PC-9 (cell line): ENCODE measurements at regions not wholly inside any gene's neighbourhood (a gene's known extent, or its start where the extent isn't known, plus 50 kb on each side); places are given as distances from the start of the nearest gene placed in this dataset.

Experiments used
- BruUV-seq: library from RNA; stranded (reverse); fragments of 400-500 nt; replicated peaks from 2 replicates; lab custom pipeline; 2021; lab: Mats Ljungman, UMichigan
- CTCF ChIA-PET: fragments of 300-600 bp; sonication (Branson Sonifier 250); formaldehyde crosslinking; loops from one replicate; lab custom pipeline; 2022; ENCODE audit warnings: antibody characterized with exemption; lab: Charles Lee
- POLR2A ChIA-PET: fragments of 300-600 bp; sonication (Branson Sonifier 250); formaldehyde crosslinking; loops from one replicate; lab custom pipeline; 2022; ENCODE audit warnings: antibody characterized with exemption; ENCODE audit not compliant: unreplicated experiment; lab: Charles Lee
- DNase-seq, 2 experiments: peaks; one replicate each; pipeline versions ENCODE4 v3.0.0 to v3.0.0-alpha.2; 2015 to 2022; ENCODE audit warnings: mixed read lengths in 1 of 2
- H2AFZ ChIP-seq: fragments of 200-600 bp; sonication (generic); 2 replicates; pipeline ENCODE4 v1.8.1; 2017; ENCODE audit warnings: antibody characterized with exemption
- H3F3A ChIP-seq: fragments of 200-600 bp; sonication (generic); 2 replicates; pipeline ENCODE4 v1.8.1; 2017; ENCODE audit warnings: antibody characterized with exemption, mild to moderate bottlenecking, low read depth; ENCODE audit not compliant: insufficient read depth
- H3K27ac ChIP-seq: fragments of 200-600 bp; sonication (generic); 2 replicates; pipeline ENCODE4 v1.6.1; 2016; ENCODE audit warnings: mixed run types
- H3K27me3 ChIP-seq: fragments of 200-600 bp; sonication (generic); 2 replicates; pipeline ENCODE4 v1.6.1; 2016; ENCODE audit warnings: low read depth, mixed run types; ENCODE audit not compliant: insufficient read depth
- H3K36me3 ChIP-seq: fragments of 200-600 bp; sonication (generic); 2 replicates; pipeline ENCODE4 v1.6.1; 2016; ENCODE audit warnings: low read depth, mixed run types
- H3K4me1 ChIP-seq: fragments of 200-600 bp; sonication (generic); replicated peaks from 2 replicates; pipeline ENCODE4 v1.6.1; 2016; ENCODE audit warnings: mixed run types; ENCODE audit not compliant: insufficient read depth
- H3K4me2 ChIP-seq: fragments of 200-600 bp; sonication (generic); 2 replicates; pipeline ENCODE4 v1.6.1; 2017; ENCODE audit warnings: mixed run types
- H3K4me3 ChIP-seq: fragments of 200-600 bp; sonication (generic); 2 replicates; pipeline ENCODE4 v1.6.1; 2016; ENCODE audit warnings: mixed run types
- H3K79me2 ChIP-seq: fragments of 200-600 bp; sonication (generic); 2 replicates; pipeline ENCODE4 v1.6.1; 2017; ENCODE audit warnings: low read depth, mixed run types
- H3K9me2 ChIP-seq: fragments of 200-600 bp; sonication (generic); 2 replicates; pipeline ENCODE4 v1.8.1; 2017; ENCODE audit warnings: mild to moderate bottlenecking; ENCODE audit not compliant: insufficient read depth
- H3K9me3 ChIP-seq: fragments of 200-600 bp; sonication (generic); 2 replicates; pipeline ENCODE4 v1.8.1; 2016; ENCODE audit warnings: low read depth; ENCODE audit not compliant: insufficient read depth
- H4K20me1 ChIP-seq: fragments of 200-600 bp; sonication (generic); 2 replicates; pipeline ENCODE4 v1.8.1; 2017; ENCODE audit not compliant: insufficient read depth
- CTCF ChIP-seq: fragments of 200-600 bp; sonication (generic); conservative IDR thresholded peaks from 2 replicates; pipeline ENCODE4 v1.6.1; 2017; ENCODE audit warnings: mixed run types, antibody characterized with exemption, mild to moderate bottlenecking, moderate library complexity
- EZH2 ChIP-seq: fragments of 200-600 bp; sonication (generic); IDR thresholded peaks from 2 replicates; pipeline ENCODE4 v1.8.0; 2017; ENCODE audit warnings: antibody characterized with exemption, low read depth
- intact Hi-C: fragments of 100-400 bp; cut with micrococcal nuclease; formaldehyde crosslinking; loops from one replicate; pipeline ENCODE4 v1.10.0; 2022; ENCODE audit not compliant: unreplicated experiment

- ChIA-PET CTCF (no interaction called here), POLR2A (no interaction called here)
- H3K27me3 ChIP-seq, result 0 out of 2 replicates have a peak, but pooled peaks cover 4% of the 10 kb centered on the region
- no peak overlapping the region for H3K4me3 ChIP-seq
- no peaks in the 10 kb centered on the region for H3K36me3 ChIP-seq
- H3K4me2 ChIP-seq, result no peak overlapping the region
- no peaks in the 10 kb centered on the region for H3K9me3 ChIP-seq
- intact Hi-C loops, result no loop called here
- H2AFZ ChIP-seq, result no peak overlapping the region
- no peak overlapping the region for H3K27ac ChIP-seq
- H3F3A ChIP-seq, result no peaks in the 10 kb centered on the region
- H3K79me2 ChIP-seq, result no peaks in the 10 kb centered on the region
- no peaks in the 10 kb centered on the region for H3K4me1 ChIP-seq
- no peak for TF ChIP-seq EZH2
- TF ChIP-seq CTCF, result no peak
- BruUV-seq, result no TSS peak
- H4K20me1 ChIP-seq, result no peaks in the 10 kb centered on the region
- no peaks in the 10 kb centered on the region for H3K9me2 ChIP-seq
- no peak for DNase-seq
Observed at GRCh38 chr11:95653099-95653498, 136.5 kb downstream of the FAM76B start.

GRCh38 chr11:95652002-95652472 lies 137.5 kb downstream of the FAM76B start:
- no peak for DNase-seq
- BruUV-seq, result no TSS peak
- intact Hi-C loops, result no loop called here
- Histone ChIP-seq H3K27me3 (0 out of 2 replicates have a peak, but pooled peaks cover 4% of the 10 kb centered on the region), H3K4me3 (no peak overlapping the region), H3K4me2 (no peak overlapping the region), H3K27ac (no peak overlapping the region), H3K4me1 (no peaks in the 10 kb centered on the region), H3K36me3 (no peaks in the 10 kb centered on the region), H3K79me2 (no peaks in the 10 kb centered on the region), H3K9me3 (no peaks in the 10 kb centered on the region), H3F3A (no peaks in the 10 kb centered on the region), H2AFZ (no peak overlapping the region), H3K9me2 (no peaks in the 10 kb centered on the region), H4K20me1 (no peaks in the 10 kb centered on the region)
- POLR2A ChIA-PET, result no interaction called here
- CTCF ChIA-PET, result no interaction called here
- TF ChIP-seq CTCF (no peak), EZH2 (no peak)

GRCh38 chr11:95650276-95650675 lies 139.3 kb downstream of the FAM76B start:
- H3K4me3 ChIP-seq, result no peak overlapping the region
- no peaks in the 10 kb centered on the region for H3K36me3 ChIP-seq
- no peaks in the 10 kb centered on the region for H3F3A ChIP-seq
- H3K9me2 ChIP-seq, result no peaks in the 10 kb centered on the region
- no peaks in the 10 kb centered on the region for H3K79me2 ChIP-seq
- H3K4me2 ChIP-seq, result no peak overlapping the region
- H3K9me3 ChIP-seq, result no peaks in the 10 kb centered on the region
- intact Hi-C loops, result no loop called here
- no TSS peak for BruUV-seq
- TF ChIP-seq CTCF (no peak), EZH2 (no peak)
- H3K27me3 ChIP-seq, result 0 out of 2 replicates have a peak, but pooled peaks cover 4% of the 10 kb centered on the region
- DNase-seq, result no peak
- ChIA-PET POLR2A (no interaction called here), CTCF (no interaction called here)
- H3K4me1 ChIP-seq, result no peaks in the 10 kb centered on the region
- H4K20me1 ChIP-seq, result no peaks in the 10 kb centered on the region
- H2AFZ ChIP-seq, result no peak overlapping the region
- H3K27ac ChIP-seq, result no peak overlapping the region
